ENCODE measurements at regions not wholly inside any gene's neighbourhood (a gene's known extent, or its start where the extent isn't known, plus 50 kb on each side); places are given as distances from the start of the nearest gene placed in this dataset.

- TF ChIP-seq CTCF (IDR thresholded peaks at IDR 0.05; ENCODE audit: unreplicated experiment in 3 of 3) = no peak
- H3K9me3 Mint-ChIP-seq = no peaks in the 10 kb centered on the region
These were observed 356.7 kb downstream of the FGF9 start for GRCh38 chr13:22027566-22027965.

DNA sequence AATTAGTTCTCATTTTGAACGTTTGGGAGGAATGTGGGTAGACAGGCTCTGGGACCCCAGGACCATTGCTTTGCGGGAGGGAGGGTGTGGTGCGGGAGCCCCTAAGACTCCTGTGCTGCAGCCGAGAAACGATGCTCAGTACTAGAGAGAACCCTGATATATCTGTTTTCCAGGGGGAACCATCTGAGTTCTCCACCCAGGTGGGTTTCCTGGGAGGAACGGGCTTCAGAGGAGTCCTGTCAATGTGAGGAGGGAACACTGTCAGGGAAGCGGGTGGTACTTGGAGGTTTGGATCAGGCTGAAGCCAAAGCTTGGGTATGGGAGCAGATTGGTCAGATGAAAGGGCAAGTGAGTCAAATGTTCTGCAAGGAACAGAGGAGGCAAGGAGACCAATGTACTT lies 358.0 kb downstream of the FGF9 start:
- no peak for TF ChIP-seq CTCF (IDR thresholded peaks at IDR 0.05; ENCODE audit: unreplicated experiment in 3 of 3)
- H3K36me3 Mint-ChIP-seq (ENCODE audit: low read depth) = no peaks in the 10 kb centered on the region
- H3K9me3 Mint-ChIP-seq = peaks cover 2% of the 10 kb centered on the region
- no peak overlapping the region for H3K4me3 Mint-ChIP-seq
- H3K4me1 Mint-ChIP-seq = no peaks in the 10 kb centered on the region
- H3K27me3 Mint-ChIP-seq (ENCODE audit: low read depth) = peaks cover 9% of the 10 kb centered on the region
- no peak overlapping the region for H3K27ac Mint-ChIP-seq

More at GRCh38 chr13:22027566-22027965, 356.7 kb downstream of the FGF9 start:
- Mint-ChIP-seq H3K36me3 (ENCODE audit: low read depth) (no peaks in the 10 kb centered on the region), H3K4me1 (no peaks in the 10 kb centered on the region), H3K27ac (no peak overlapping the region), H3K4me3 (no peak overlapping the region), H3K27me3 (ENCODE audit: low read depth) (peaks cover 9% of the 10 kb centered on the region)

DNA sequence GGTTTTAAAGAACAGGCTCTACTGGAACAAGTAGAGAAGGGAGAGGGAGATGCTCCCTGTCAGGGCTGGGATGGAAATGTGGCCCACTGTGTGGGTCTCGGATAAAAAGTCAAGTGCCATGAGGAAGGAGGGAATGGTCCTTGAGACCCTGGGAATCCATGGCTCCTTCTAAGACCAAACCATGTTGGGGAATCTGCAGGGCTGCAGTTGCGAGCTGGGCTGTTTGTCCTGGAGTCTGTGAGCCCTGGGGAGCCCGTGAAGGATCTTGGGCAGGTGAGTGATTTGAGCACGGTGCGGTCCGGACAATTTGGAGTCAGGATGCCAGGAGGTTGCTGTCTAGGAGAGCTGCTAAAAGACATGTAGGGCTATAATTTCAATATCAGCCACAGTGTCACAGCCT lies 359.4 kb downstream of the FGF9 start:
- Mint-ChIP-seq H3K4me1 (no peaks in the 10 kb centered on the region), H3K4me3 (no peak overlapping the region), H3K9me3 (peaks cover 2% of the 10 kb centered on the region), H3K36me3 (ENCODE audit: low read depth) (no peaks in the 10 kb centered on the region), H3K27me3 (ENCODE audit: low read depth) (peaks cover 9% of the 10 kb centered on the region), H3K27ac (no peak overlapping the region)
- no peak for TF ChIP-seq CTCF (IDR thresholded peaks at IDR 0.05; ENCODE audit: unreplicated experiment in 3 of 3)

DNA sequence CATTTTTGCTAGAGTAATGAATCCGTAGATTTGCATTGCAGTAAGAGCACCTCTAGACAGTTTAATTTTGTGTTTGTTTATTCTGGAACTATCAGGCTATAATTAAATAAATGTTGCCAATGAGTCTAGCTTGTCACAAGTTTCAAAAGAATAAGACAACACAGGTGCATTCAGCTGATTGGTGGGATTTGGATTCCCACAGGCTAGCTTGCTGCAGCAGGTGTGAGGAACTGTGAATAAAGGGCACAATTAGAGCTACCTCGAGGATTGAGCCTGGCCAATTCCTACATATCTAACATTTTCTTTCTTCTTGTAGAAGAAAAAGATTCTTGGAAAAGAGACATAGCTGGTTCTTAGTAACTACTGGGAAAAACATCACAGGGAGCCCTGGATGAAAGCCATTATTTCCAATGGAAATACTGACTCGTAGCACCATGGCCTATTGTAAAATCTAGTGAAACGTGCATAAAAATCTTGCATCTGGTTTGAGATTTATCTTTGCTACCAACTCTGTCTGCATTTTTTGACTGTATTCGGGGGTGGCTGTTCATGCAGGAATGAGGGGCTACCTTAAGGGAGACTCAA lies 360.9 kb downstream of the FGF9 start:
- Mint-ChIP-seq H3K4me3 (no peak overlapping the region), H3K27me3 (ENCODE audit: low read depth) (peaks cover 9% of the 10 kb centered on the region), H3K36me3 (ENCODE audit: low read depth) (no peaks in the 10 kb centered on the region), H3K27ac (no peak overlapping the region), H3K4me1 (no peaks in the 10 kb centered on the region), H3K9me3 (peaks cover 2% of the 10 kb centered on the region)
- no peak for TF ChIP-seq CTCF (IDR thresholded peaks at IDR 0.05; ENCODE audit: unreplicated experiment in 3 of 3)

DNA sequence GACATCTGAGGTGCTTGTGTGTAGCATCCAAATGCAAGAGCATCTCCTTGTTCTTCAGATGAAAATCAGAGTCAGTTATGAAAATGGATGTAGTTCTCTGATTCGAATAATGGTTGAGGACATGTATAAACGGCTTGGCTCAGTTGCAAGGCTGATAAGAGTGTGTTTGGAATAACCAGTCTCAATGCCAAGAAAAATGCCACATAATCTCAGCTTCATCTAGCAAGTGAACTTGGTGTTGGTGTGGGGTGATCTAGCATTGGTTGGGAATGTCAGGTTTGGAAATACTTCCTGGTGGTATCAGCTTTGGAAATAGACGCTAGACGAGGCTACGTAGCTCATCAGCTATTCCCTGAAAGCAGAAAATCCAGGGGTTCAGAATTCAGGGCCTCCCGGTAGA lies 362.0 kb downstream of the FGF9 start:
- Mint-ChIP-seq H3K9me3 (peaks cover 2% of the 10 kb centered on the region), H3K4me3 (no peak overlapping the region), H3K27ac (no peak overlapping the region), H3K4me1 (no peaks in the 10 kb centered on the region), H3K36me3 (ENCODE audit: low read depth) (no peaks in the 10 kb centered on the region), H3K27me3 (ENCODE audit: low read depth) (peaks cover 9% of the 10 kb centered on the region)
- TF ChIP-seq CTCF (IDR thresholded peaks at IDR 0.05; ENCODE audit: unreplicated experiment in 3 of 3) = no peak

DNA sequence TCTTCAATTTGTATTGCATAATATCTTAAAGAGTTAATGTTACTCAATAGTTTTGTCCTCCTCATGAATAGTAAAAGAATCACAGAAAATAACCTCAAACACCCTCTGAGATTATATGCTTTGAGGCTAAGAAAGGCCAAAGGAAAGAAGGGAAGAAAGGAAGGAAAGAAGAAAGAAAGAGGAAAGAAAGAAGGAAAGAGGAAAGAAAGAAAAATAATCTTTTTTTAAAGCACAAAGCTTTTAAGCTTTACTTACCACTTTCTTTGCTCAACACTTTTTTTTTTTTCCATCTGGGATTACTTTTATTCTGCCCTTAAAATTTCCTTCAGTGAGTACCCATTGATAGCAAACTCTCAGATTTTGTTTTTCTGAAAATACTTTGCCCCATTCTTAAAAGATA lies 369.1 kb downstream of the FGF9 start:
- no peaks in the 10 kb centered on the region for H3K4me1 Mint-ChIP-seq
- TF ChIP-seq CTCF (IDR thresholded peaks at IDR 0.05; ENCODE audit: unreplicated experiment in 3 of 3) = no peak
- peaks cover 4% of the 10 kb centered on the region for H3K27me3 Mint-ChIP-seq (ENCODE audit: low read depth)
- H3K4me3 Mint-ChIP-seq = no peak overlapping the region
- peaks cover 5% of the 10 kb centered on the region for H3K36me3 Mint-ChIP-seq (ENCODE audit: low read depth)
- H3K9me3 Mint-ChIP-seq = peaks cover 10% of the 10 kb centered on the region
- H3K27ac Mint-ChIP-seq = no peak overlapping the region

Data from nephron (organoid).